Nephron progenitor cell (in vitro differentiated cells): ENCODE measurements at regions not wholly inside any gene's neighbourhood (a gene's known extent, or its start where the extent isn't known, plus 50 kb on each side); places are given as distances from the start of the nearest gene placed in this dataset.

Source experiments
- DNase-seq: peaks from one replicate; pipeline ENCODE4 v3.0.0; 2021
- H3K27ac Mint-ChIP-seq: 2 replicates; pipeline ENCODE4 v1.8.0; 2021; ENCODE audit warnings: mild to moderate bottlenecking, moderate library complexity, mixed read lengths
- H3K27me3 Mint-ChIP-seq: 2 replicates; pipeline ENCODE4 v1.8.0; 2021; ENCODE audit warnings: mild to moderate bottlenecking, low read depth, mixed read lengths; ENCODE audit not compliant: poor library complexity
- H3K36me3 Mint-ChIP-seq: 2 replicates; pipeline ENCODE4 v1.8.0; 2021; ENCODE audit warnings: low read depth, mixed read lengths
- H3K4me1 Mint-ChIP-seq: 2 replicates; pipeline ENCODE4 v1.8.0; 2021; ENCODE audit warnings: mixed read lengths
- H3K4me3 Mint-ChIP-seq: 2 replicates; pipeline ENCODE4 v1.8.0; 2021; ENCODE audit warnings: mild to moderate bottlenecking, moderate library complexity, mixed read lengths
- H3K9me3 Mint-ChIP-seq: 2 replicates; pipeline ENCODE4 v1.8.0; 2021; ENCODE audit warnings: mild to moderate bottlenecking, moderate library complexity, mixed read lengths
- TF ChIP-seq, protein P1 (sequence below): fragments of 200-600 bp; sonication (generic); IDR thresholded peaks from 2 replicates; pipeline ENCODE4 v1.5.0; 2021; ENCODE audit warnings: antibody characterized with exemption

DNA sequence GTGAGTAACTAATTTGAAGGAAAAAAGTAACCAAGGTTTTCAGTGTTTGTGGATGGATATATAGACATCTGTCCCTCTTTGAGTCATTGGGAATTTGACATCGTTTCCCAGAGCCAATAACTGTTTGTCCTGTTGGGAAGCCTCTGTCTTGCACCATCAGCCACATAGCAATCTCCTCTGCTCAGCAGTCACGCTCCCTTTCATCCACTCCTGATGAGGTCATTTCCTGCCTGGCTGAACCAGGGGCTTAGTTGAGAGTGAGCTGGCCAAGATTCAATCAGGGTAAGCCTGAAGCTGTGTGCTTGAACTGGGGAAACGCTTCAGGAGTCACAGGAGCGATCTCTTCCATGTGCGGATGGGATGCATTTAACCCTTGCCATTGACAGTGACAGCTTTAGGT is 121.5 kb upstream of the FOXQ1 start:
- Mint-ChIP-seq H3K4me1 (peaks cover 18% of the 10 kb centered on the region), H3K27me3 (peaks cover 8% of the 10 kb centered on the region), H3K4me3 (no peak overlapping the region), H3K9me3 (peaks cover 18% of the 10 kb centered on the region), H3K36me3 (no peaks in the 10 kb centered on the region), H3K27ac (peak overlapping the region; percentile 52)
- DNase-seq, result peak; percentile 33
- TF ChIP-seq, protein P1, sequence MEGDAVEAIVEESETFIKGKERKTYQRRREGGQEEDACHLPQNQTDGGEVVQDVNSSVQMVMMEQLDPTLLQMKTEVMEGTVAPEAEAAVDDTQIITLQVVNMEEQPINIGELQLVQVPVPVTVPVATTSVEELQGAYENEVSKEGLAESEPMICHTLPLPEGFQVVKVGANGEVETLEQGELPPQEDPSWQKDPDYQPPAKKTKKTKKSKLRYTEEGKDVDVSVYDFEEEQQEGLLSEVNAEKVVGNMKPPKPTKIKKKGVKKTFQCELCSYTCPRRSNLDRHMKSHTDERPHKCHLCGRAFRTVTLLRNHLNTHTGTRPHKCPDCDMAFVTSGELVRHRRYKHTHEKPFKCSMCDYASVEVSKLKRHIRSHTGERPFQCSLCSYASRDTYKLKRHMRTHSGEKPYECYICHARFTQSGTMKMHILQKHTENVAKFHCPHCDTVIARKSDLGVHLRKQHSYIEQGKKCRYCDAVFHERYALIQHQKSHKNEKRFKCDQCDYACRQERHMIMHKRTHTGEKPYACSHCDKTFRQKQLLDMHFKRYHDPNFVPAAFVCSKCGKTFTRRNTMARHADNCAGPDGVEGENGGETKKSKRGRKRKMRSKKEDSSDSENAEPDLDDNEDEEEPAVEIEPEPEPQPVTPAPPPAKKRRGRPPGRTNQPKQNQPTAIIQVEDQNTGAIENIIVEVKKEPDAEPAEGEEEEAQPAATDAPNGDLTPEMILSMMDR, result no peak

- no peaks in the 10 kb centered on the region for H3K36me3 Mint-ChIP-seq
- no peak overlapping the region for H3K4me3 Mint-ChIP-seq
- H3K4me1 Mint-ChIP-seq, result peaks cover 18% of the 10 kb centered on the region
- no peak overlapping the region for H3K27ac Mint-ChIP-seq
- peaks cover under 1% of the 10 kb centered on the region for H3K9me3 Mint-ChIP-seq
- TF ChIP-seq, protein P1, result no peak
- no peak for DNase-seq
- peaks cover 3% of the 10 kb centered on the region for H3K27me3 Mint-ChIP-seq
These were observed 123.7 kb upstream of the FOXQ1 start for GRCh38 chr6:1188199-1188598.

GRCh38 chr6:1187293-1188131 is 124.4 kb upstream of the FOXQ1 start:
- H3K4me3 Mint-ChIP-seq, result no peak overlapping the region
- no peaks in the 10 kb centered on the region for H3K9me3 Mint-ChIP-seq
- peaks cover 18% of the 10 kb centered on the region for H3K4me1 Mint-ChIP-seq
- peaks cover 3% of the 10 kb centered on the region for H3K27me3 Mint-ChIP-seq
- TF ChIP-seq, protein P1, result no peak
- H3K36me3 Mint-ChIP-seq, result no peaks in the 10 kb centered on the region
- no peak overlapping the region for H3K27ac Mint-ChIP-seq
- DNase-seq, result no peak

DNA sequence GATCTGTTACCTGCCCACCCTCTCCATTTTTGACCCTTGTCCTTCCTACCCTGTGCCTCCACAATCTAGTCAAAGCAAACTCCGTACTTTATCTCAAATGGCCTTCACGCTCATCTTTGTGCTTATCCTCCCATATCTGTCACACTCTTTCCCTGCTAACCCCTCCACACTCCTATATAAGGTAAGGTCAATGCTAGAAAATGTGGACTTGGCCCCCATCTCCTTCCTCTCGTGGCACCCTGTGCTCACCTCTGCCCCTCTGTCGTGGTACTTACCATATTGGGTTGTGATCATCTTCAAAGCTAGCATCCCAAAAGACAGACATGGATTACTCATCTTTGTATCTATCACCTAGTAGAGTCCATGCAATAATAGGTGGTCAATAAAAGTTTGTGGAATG is 127.6 kb upstream of the FOXQ1 start:
- peaks cover 5% of the 10 kb centered on the region for H3K4me1 Mint-ChIP-seq
- TF ChIP-seq, protein P1, result no peak
- no peak for DNase-seq
- H3K9me3 Mint-ChIP-seq, result no peaks in the 10 kb centered on the region
- no peak overlapping the region for H3K27ac Mint-ChIP-seq
- peaks cover 3% of the 10 kb centered on the region for H3K27me3 Mint-ChIP-seq
- H3K4me3 Mint-ChIP-seq, result no peak overlapping the region
- no peaks in the 10 kb centered on the region for H3K36me3 Mint-ChIP-seq

GRCh38 chr6:1182722-1183521 is 129.0 kb upstream of the FOXQ1 start:
- no peaks in the 10 kb centered on the region for H3K9me3 Mint-ChIP-seq
- DNase-seq, result no peak
- H3K36me3 Mint-ChIP-seq, result no peaks in the 10 kb centered on the region
- TF ChIP-seq, protein P1, result no peak
- peak overlapping the region; percentile 31 for H3K27ac Mint-ChIP-seq
- H3K4me1 Mint-ChIP-seq, result peaks cover 5% of the 10 kb centered on the region
- H3K4me3 Mint-ChIP-seq, result no peak overlapping the region
- H3K27me3 Mint-ChIP-seq, result peaks cover 14% of the 10 kb centered on the region
